ENCODE measurements at regions not wholly inside any gene's neighbourhood (a gene's known extent, or its start where the extent isn't known, plus 50 kb on each side); places are given as distances from the start of the nearest gene placed in this dataset.

DNA sequence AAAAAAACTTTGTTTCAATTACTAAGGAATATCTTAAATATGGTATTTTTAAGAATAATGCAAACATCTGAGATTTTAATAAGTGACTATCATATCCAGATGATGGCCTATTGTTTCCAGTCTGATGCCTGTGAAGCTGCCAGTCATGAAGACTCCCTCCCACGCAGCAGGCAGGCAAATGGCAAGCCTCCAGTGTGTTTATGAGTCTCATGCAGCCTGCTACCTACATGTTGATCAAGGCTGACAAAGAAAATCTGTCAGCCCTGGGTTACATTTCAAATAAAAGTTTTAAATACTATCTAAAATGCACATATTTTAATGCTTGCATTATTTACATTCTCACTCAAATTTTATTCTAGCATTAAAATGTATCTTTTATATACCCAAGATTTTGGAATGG lies 137.6 kb upstream of the RNPC3 start:
- Mint-ChIP-seq H3K27ac (no peak overlapping the region), H3K4me1 (ENCODE audit: low read depth) (no peaks in the 10 kb centered on the region), H3K36me3 (ENCODE audit: low read depth) (no peaks in the 10 kb centered on the region), H3K27me3 (no peaks in the 10 kb centered on the region), H3K4me3 (no peak overlapping the region), H3K9me3 (peaks cover 12% of the 10 kb centered on the region)
- ATAC-seq (ENCODE audit: poor library complexity) (no peak), DNase-seq (no peak)
- H3K27me3 ChIP-seq (ENCODE audit: control insufficient read depth in 1 of 2, insufficient read depth in 2 of 2, low read length in 2 of 2): no peaks in the 10 kb centered on the region
- intact Hi-C loops (cut with DNase I, micrococcal nuclease): no loop called here
- ChIA-PET POLR2A (no interaction called here), CTCF (no interaction called here)
- TF ChIP-seq, protein P1, sequence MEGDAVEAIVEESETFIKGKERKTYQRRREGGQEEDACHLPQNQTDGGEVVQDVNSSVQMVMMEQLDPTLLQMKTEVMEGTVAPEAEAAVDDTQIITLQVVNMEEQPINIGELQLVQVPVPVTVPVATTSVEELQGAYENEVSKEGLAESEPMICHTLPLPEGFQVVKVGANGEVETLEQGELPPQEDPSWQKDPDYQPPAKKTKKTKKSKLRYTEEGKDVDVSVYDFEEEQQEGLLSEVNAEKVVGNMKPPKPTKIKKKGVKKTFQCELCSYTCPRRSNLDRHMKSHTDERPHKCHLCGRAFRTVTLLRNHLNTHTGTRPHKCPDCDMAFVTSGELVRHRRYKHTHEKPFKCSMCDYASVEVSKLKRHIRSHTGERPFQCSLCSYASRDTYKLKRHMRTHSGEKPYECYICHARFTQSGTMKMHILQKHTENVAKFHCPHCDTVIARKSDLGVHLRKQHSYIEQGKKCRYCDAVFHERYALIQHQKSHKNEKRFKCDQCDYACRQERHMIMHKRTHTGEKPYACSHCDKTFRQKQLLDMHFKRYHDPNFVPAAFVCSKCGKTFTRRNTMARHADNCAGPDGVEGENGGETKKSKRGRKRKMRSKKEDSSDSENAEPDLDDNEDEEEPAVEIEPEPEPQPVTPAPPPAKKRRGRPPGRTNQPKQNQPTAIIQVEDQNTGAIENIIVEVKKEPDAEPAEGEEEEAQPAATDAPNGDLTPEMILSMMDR (IDR thresholded peaks at IDR 0.05): no peak
- H3K4me1 ChIP-seq (ENCODE audit: insufficient read depth, low read length): no peaks in the 10 kb centered on the region
- H3K9me3 ChIP-seq (ENCODE audit: control insufficient read depth in 1 of 2, insufficient read depth in 1 of 2, low read length in 2 of 2): no peaks in the 10 kb centered on the region
- H3K36me3 ChIP-seq (ENCODE audit: insufficient read depth, low read length): no peaks in the 10 kb centered on the region
- H3K4me3 ChIP-seq (ENCODE audit: low read length): no peak overlapping the region
- no peak overlapping the region for H3K27ac ChIP-seq (ENCODE audit: low read depth in 1 of 2, low read length in 2 of 2)

DNA sequence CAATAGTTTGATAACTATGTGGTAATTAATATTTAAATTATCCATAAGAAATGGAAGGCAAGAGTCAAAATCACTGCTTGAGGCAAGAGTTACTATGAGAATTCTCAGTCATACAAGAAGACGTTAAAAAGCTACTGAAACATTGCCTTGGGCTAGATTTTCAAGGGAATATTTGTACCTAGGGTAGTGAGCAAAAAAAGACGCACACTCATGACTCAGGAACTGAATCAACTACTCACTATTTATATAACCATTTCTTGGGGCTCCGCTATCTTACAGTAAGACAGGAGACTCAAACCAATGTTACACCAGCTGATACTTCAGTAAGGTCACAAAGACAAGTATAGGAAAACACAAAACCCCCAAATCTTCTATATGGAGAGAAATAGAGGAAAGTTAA lies 151.5 kb upstream of the RNPC3 start:
- no peaks in the 10 kb centered on the region for H3K4me1 ChIP-seq (ENCODE audit: insufficient read depth, low read length)
- no peak for ATAC-seq (ENCODE audit: poor library complexity)
- no peaks in the 10 kb centered on the region for H3K27me3 Mint-ChIP-seq

DNA sequence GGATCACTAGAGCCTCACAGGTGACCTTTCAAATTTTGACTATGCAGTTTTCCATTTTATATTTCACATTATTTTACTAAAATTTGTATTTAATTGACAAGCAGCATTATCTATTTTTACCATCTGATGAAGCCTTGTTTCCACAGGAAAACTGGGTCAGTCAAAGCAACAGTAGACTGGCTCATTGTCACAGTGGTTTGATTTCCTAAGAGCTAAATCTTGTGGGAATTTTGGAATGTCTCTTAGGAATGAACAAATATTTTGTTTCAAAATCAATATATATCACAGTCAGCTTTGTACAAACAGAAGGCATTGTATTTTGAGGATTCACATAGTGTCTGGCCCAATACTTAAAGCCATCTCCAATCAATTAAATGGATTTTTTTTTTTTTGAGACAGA lies 152.6 kb upstream of the RNPC3 start:
- intact Hi-C loops (cut with DNase I, micrococcal nuclease): no loop called here
- H3K4me1 Mint-ChIP-seq (ENCODE audit: low read depth): no peaks in the 10 kb centered on the region
- Histone ChIP-seq H3K4me1 (ENCODE audit: insufficient read depth, low read length) (no peaks in the 10 kb centered on the region), H3K4me3 (ENCODE audit: low read length) (no peak overlapping the region), H3K9me3 (ENCODE audit: control insufficient read depth in 1 of 2, insufficient read depth in 1 of 2, low read length in 2 of 2) (no peaks in the 10 kb centered on the region), H3K27me3 (ENCODE audit: control insufficient read depth in 1 of 2, insufficient read depth in 2 of 2, low read length in 2 of 2) (no peaks in the 10 kb centered on the region), H3K36me3 (ENCODE audit: insufficient read depth, low read length) (no peaks in the 10 kb centered on the region), H3K27ac (ENCODE audit: low read depth in 1 of 2, low read length in 2 of 2) (no peak overlapping the region)
- TF ChIP-seq, protein P1 (IDR thresholded peaks at IDR 0.05): no peak
- H3K27ac Mint-ChIP-seq: no peak overlapping the region
- ATAC-seq (ENCODE audit: poor library complexity) (no peak), DNase-seq (no peak)
- POLR2A ChIA-PET: interaction anchor here (0.7 kb wide), 1 partner anchor 10 kb away, joined by 3 read pairs; no protein-coding TSS in a partner anchor
- H3K36me3 Mint-ChIP-seq (ENCODE audit: low read depth): no peaks in the 10 kb centered on the region
- CTCF ChIA-PET: no interaction called here
- H3K4me3 Mint-ChIP-seq: no peak overlapping the region
- H3K9me3 Mint-ChIP-seq: peaks cover 2% of the 10 kb centered on the region
- H3K27me3 Mint-ChIP-seq: no peaks in the 10 kb centered on the region

More for the DNA sequence above, 151.5 kb upstream of the RNPC3 start:
- CTCF ChIA-PET: no interaction called here
- no peak overlapping the region for H3K27ac Mint-ChIP-seq
- Histone ChIP-seq H3K4me3 (ENCODE audit: low read length) (no peak overlapping the region), H3K27me3 (ENCODE audit: control insufficient read depth in 1 of 2, insufficient read depth in 2 of 2, low read length in 2 of 2) (no peaks in the 10 kb centered on the region), H3K36me3 (ENCODE audit: insufficient read depth, low read length) (no peaks in the 10 kb centered on the region), H3K27ac (ENCODE audit: low read depth in 1 of 2, low read length in 2 of 2) (no peak overlapping the region), H3K9me3 (ENCODE audit: control insufficient read depth in 1 of 2, insufficient read depth in 1 of 2, low read length in 2 of 2) (no peaks in the 10 kb centered on the region)
- DNase-seq: no peak
- TF ChIP-seq, protein P1 (IDR thresholded peaks at IDR 0.05): no peak
- H3K36me3 Mint-ChIP-seq (ENCODE audit: low read depth): no peaks in the 10 kb centered on the region
- intact Hi-C loops (cut with DNase I, micrococcal nuclease): no loop called here
- H3K4me3 Mint-ChIP-seq: no peak overlapping the region
- no peaks in the 10 kb centered on the region for H3K4me1 Mint-ChIP-seq (ENCODE audit: low read depth)
- POLR2A ChIA-PET: no interaction called here
- peaks cover 2% of the 10 kb centered on the region for H3K9me3 Mint-ChIP-seq
